ENCODE measurements at regions not wholly inside any gene's neighbourhood (a gene's known extent, or its start where the extent isn't known, plus 50 kb on each side); places are given as distances from the start of the nearest gene placed in this dataset.
"Not testable (repeated sequence)": the region's sequence is repeated elsewhere in the genome, so short reads cannot be mapped to it uniquely, and the experiment has no call there.

DNA sequence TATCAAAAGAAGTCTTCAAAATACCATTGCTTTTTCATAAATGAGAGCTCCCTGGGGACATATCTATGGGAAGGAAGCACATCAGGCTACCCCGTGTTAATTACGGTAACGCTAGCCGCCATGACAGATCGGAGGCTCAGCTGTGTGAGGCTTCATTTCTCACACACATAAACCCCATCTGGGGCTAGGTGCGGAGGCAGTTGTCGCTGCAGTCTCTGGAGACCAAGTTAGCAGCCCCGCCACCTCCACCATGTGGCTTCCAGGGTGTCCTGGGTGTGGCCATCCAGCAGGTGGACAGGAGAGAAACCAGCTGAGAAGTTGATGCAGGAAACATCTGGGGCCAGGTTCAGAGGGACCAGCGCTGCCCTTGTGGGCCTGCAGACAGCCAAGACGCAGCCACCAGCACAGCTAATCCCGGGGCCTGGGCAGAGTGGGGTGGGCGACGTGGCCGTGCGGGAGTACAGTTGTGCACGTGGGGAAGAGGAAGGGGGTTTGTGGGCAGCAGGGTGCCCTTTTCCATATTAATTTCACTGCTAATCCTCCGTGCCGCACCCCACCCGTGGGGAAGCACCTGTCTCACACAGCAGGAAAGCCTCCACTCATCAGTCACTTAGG is 426.5 kb downstream of the IRX1 start:
- Mint-ChIP-seq H3K36me3 (ENCODE audit: low read depth) (no peaks in the 10 kb centered on the region), H3K4me3 (ENCODE audit: low read depth) (no peak overlapping the region), H3K27ac (no peak overlapping the region), H3K9me3 (peaks cover 18% of the 10 kb centered on the region), H3K4me1 (ENCODE audit: low read depth) (no peaks in the 10 kb centered on the region), H3K27me3 (ENCODE audit: low read depth) (no peaks in the 10 kb centered on the region)
- intact Hi-C loops (cut with micrococcal nuclease), result no loop called here
- no peak for DNase-seq (ENCODE audit: low spot score)

DNA sequence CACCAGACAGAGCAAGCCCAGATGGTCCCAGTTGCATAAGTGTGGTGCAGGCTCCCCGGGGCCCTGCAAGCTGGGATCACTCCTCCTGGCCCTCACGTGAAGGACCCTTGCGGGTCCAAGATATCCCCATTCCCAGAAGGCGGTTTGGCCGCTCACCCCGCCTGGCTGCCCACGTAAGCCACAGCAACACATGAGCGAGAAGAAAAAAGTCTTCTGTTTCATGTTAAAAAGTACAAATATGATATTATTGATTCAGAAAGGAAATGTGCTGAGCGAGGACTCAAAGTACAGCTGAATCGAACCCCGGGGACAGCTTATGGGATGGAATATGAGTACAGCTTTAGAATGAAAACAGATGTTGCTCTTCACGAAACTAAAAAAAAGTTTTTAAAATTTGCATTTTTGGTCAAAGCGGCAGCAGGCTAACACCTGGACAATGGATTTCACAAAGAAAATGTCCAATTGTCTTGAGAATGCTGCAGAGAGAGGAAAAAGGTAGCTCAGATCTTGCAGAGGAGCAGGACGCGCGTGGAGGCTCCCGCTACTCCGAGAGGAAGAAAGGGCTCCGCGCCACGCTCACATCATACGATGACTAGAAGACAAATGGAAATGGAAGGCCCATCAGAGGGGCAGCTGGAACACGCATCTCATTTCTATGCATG is 427.6 kb downstream of the IRX1 start:
- Mint-ChIP-seq H3K9me3 (peaks cover 19% of the 10 kb centered on the region), H3K4me3 (ENCODE audit: low read depth) (no peak overlapping the region), H3K27me3 (ENCODE audit: low read depth) (no peaks in the 10 kb centered on the region), H3K27ac (no peak overlapping the region), H3K36me3 (ENCODE audit: low read depth) (no peaks in the 10 kb centered on the region), H3K4me1 (ENCODE audit: low read depth) (no peaks in the 10 kb centered on the region)
- DNase-seq (ENCODE audit: low spot score), result no peak
- intact Hi-C loops (cut with micrococcal nuclease), result no loop called here

DNA sequence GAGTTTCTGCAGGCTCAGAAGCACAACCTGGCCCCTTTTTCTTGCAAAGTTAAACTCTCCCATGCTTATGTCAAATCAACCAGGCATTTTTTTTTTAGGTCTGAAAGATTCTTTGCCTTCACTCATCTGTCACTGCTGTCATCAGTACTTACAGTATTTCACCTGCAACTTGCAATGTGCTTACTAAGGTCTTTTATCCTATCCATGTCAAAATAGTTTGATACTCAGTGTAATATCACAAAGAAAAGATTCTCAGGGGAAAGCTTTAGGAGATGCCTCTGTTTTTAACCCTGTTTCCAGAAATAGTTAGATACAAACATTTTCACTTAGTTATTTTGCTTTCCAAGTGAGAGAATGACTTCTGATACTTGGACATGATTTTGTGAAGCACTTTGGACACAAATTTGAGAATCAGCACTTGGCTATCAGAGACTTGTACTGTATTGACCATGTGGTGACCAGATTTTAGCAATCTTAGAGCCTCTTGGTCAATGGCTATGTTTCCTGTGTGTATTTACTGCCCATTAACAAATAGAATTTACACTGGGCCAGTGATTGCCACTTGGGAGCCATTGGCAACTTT is 428.2 kb downstream of the IRX1 start:
- Mint-ChIP-seq H3K4me3 (ENCODE audit: low read depth) (no peak overlapping the region), H3K27ac (no peak overlapping the region), H3K9me3 (peaks cover 19% of the 10 kb centered on the region), H3K27me3 (ENCODE audit: low read depth) (no peaks in the 10 kb centered on the region), H3K4me1 (ENCODE audit: low read depth) (no peaks in the 10 kb centered on the region), H3K36me3 (ENCODE audit: low read depth) (no peaks in the 10 kb centered on the region)
- DNase-seq (ENCODE audit: low spot score), result no peak
- intact Hi-C loops (cut with micrococcal nuclease), result no loop called here

DNA sequence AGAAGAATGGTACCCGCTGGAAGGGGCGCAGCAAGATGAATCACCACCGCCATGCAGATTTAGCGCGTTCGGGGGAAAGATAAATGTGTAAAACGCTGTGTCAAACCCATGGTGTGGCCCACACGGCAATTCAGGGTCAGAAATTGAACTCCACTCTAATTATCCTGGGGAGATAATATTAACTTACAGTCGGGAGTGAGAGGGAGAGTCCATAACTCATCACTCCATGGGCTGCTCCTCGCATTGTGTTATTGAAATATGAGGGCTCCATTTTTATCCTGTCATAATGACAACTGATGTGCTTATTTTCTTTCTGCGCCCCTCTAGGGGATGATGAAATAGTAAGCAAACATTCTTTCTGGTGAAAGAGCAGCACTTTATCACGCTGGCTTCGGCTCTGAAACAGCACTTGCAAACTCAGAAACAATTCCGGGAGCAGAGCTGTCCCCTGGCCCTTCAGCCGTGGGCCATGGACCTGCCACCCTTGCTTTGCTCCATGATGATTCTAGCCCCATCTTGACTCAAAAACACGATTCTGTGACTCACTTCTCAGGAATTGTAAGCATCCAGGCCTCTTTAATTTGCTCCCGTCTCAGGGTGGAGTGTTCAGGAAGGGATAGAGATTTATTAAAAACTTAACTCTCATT is 431.6 kb downstream of the IRX1 start:
- Mint-ChIP-seq H3K36me3 (ENCODE audit: low read depth) (no peaks in the 10 kb centered on the region), H3K4me3 (ENCODE audit: low read depth) (no peak overlapping the region), H3K9me3 (peaks cover 21% of the 10 kb centered on the region), H3K27me3 (ENCODE audit: low read depth) (no peaks in the 10 kb centered on the region), H3K27ac (no peak overlapping the region), H3K4me1 (ENCODE audit: low read depth) (no peaks in the 10 kb centered on the region)
- DNase-seq (ENCODE audit: low spot score), result no peak
- intact Hi-C loops (cut with micrococcal nuclease), result no loop called here

DNA sequence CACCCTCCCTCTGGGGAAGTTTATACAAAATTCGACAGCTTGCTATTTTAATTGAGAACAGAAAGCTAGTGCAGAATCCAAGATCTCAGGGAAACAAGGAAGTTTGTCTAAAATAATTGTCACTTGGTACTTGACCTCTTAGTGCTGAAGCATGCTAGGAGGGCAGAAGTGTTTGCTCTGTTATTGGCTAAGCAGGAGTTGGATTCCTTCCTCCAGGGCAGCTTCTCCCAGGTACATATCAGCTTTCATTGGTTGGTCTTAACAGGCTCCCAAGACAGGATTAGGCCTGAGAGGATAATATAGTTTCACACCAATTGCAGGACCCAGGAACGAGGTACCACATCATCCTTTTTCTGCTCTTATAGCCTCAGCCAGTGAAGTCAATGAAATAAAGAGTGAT is 432.8 kb downstream of the IRX1 start:
- H3K4me1 Mint-ChIP-seq (ENCODE audit: low read depth), result no peaks in the 10 kb centered on the region
- DNase-seq (ENCODE audit: low spot score), result no peak
- intact Hi-C loops (cut with micrococcal nuclease), result no loop called here
- H3K4me3 Mint-ChIP-seq (ENCODE audit: low read depth), result no peak overlapping the region
- peaks cover 18% of the 10 kb centered on the region for H3K9me3 Mint-ChIP-seq
- no peak overlapping the region for H3K27ac Mint-ChIP-seq
- no peaks in the 10 kb centered on the region for H3K36me3 Mint-ChIP-seq (ENCODE audit: low read depth)
- H3K27me3 Mint-ChIP-seq (ENCODE audit: low read depth), result no peaks in the 10 kb centered on the region

DNA sequence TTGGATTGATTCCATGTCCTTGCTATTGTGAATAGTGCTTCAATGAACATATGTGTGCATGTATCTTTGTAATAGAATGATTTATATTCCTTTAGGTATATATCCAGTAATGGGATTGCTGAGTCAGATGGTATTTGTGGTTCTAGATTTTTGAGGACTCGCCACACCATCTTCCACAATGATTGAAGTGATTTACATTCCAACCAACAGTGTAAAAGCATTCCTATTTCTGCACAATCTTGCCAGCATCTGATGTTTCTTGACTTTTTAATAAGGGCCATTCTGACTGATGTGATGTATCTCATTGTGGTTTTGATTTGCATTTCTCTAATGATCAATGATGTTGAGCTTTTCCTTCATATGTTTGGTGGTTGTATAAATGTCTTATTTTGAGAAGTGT is 437.9 kb downstream of the IRX1 start:
- H3K9me3 Mint-ChIP-seq; H3K27me3 Mint-ChIP-seq (ENCODE audit: low read depth); H3K27ac Mint-ChIP-seq; DNase-seq (ENCODE audit: low spot score); H3K4me1 Mint-ChIP-seq (ENCODE audit: low read depth); H3K36me3 Mint-ChIP-seq (ENCODE audit: low read depth); H3K4me3 Mint-ChIP-seq (ENCODE audit: low read depth); intact Hi-C loops (cut with micrococcal nuclease): not testable (repeated sequence)

DNA sequence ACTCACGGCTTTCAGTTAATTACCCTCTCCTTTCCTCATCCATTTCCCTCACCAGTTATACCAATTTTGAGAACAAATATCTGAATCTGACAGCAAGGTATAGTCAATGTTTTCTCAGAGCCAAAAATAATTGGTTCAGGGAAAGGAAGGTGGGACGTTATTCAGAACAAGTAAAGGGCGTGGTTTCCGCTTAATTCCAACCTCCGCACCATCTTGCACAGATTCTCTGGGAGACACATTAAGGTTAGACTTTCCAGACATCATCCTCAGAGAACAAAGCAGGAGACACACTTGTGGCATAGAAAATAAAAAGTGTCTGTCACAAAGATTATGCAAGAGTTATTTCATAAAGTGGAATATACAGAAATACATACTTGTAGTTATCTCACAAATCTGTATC is 441.2 kb downstream of the IRX1 start:
- Mint-ChIP-seq H3K27ac (no peak overlapping the region), H3K27me3 (ENCODE audit: low read depth) (no peaks in the 10 kb centered on the region), H3K36me3 (ENCODE audit: low read depth) (no peaks in the 10 kb centered on the region), H3K4me1 (ENCODE audit: low read depth) (no peaks in the 10 kb centered on the region), H3K9me3 (peaks cover 16% of the 10 kb centered on the region), H3K4me3 (ENCODE audit: low read depth) (no peak overlapping the region)
- intact Hi-C loops (cut with micrococcal nuclease), result no loop called here
- DNase-seq (ENCODE audit: low spot score), result no peak

DNA sequence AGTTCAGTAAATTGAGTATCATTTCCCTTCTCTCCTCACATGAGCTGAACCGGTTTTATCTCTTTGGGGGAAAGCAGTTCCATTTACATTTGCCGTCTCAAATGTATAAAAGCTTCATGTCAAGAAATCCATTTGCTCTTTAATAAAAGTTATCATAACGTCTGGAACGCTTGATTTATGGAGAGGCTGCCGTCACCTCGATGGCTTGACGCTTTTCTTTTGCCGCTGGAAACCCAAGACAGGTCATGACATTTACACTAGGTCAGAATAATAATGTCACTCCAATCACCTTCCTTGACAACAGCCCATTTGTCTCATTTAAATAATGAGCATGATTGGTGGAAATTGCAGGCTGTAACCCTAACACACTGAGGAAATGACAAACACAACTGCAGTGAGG is 443.4 kb downstream of the IRX1 start:
- no peak overlapping the region for H3K27ac Mint-ChIP-seq
- intact Hi-C loops (cut with micrococcal nuclease), result no loop called here

DNA sequence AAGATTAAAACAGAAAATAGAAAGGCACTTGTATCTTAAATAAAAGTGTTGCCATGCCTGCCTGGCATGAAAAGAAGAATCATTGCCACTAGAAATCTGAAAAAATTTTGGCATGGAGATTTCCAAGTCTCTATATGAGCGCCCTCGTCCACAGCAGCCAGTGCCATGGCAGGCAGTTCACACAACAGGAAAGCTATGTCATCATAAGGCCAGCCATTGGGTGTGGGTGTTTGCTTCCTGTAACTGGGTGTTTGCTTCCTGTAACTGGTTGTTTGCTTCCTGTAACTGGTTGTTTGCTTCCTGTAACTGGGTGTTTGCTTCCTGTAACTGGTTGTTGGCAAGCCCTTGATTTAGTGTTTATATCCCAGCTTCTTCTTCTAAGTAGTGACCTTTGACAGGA is 446.7 kb downstream of the IRX1 start:
- H3K4me3 Mint-ChIP-seq (ENCODE audit: low read depth), result no peak overlapping the region
- no peak for DNase-seq (ENCODE audit: low spot score)
- no peaks in the 10 kb centered on the region for H3K36me3 Mint-ChIP-seq (ENCODE audit: low read depth)
- H3K4me1 Mint-ChIP-seq (ENCODE audit: low read depth), result no peaks in the 10 kb centered on the region
- H3K9me3 Mint-ChIP-seq, result peaks cover 27% of the 10 kb centered on the region
- no peak overlapping the region for H3K27ac Mint-ChIP-seq
- H3K27me3 Mint-ChIP-seq (ENCODE audit: low read depth), result no peaks in the 10 kb centered on the region
- intact Hi-C loops (cut with micrococcal nuclease), result no loop called here

More for the DNA sequence above, 443.4 kb downstream of the IRX1 start:
- no peak for DNase-seq (ENCODE audit: low spot score)
- H3K9me3 Mint-ChIP-seq, result peaks cover 27% of the 10 kb centered on the region
- no peaks in the 10 kb centered on the region for H3K4me1 Mint-ChIP-seq (ENCODE audit: low read depth)
- H3K4me3 Mint-ChIP-seq (ENCODE audit: low read depth), result no peak overlapping the region
- no peaks in the 10 kb centered on the region for H3K36me3 Mint-ChIP-seq (ENCODE audit: low read depth)
- H3K27me3 Mint-ChIP-seq (ENCODE audit: low read depth), result no peaks in the 10 kb centered on the region

DNA sequence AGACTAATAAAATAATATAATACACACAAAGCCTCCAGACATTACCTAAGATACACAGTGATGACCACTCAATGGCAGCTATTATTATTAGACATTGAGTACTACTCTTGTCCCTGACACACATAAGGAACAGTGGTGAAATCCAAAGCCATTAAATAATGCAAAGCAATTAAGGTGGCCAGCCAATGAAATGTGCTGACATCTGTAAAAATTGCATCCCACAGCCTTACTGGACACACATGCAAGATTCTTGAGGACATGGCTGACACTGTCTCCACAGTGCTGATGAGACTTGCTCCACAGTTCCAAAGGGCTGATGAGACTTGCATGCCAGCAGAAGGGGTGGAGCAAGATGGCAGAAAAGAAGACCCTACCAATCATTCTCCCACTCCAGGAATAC is 447.5 kb downstream of the IRX1 start:
- Mint-ChIP-seq H3K4me1 (ENCODE audit: low read depth) (no peaks in the 10 kb centered on the region), H3K27ac (no peak overlapping the region)

DNA sequence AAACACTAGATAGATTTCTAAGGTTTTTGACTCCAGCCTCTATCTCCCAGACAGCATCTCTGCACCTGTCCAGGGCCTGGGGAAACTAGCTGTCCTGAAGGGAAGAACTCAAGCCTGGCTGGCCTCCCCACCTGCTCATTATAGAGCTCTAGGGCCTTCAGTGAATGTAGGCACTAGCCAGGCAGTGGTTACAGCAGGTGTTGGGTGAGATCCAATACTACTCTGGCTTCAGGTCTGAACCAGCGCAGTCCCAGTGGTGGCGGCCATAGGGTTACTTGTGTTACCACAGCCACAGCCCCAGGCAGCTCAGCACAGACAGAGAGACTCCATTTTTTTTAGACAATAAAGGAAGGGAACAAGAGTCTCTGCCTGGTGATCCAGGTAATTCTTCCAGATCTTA is 449.2 kb downstream of the IRX1 start:
- H3K9me3 Mint-ChIP-seq, result peaks cover 27% of the 10 kb centered on the region
- H3K27ac Mint-ChIP-seq, result no peak overlapping the region
- no peak overlapping the region for H3K4me3 Mint-ChIP-seq (ENCODE audit: low read depth)
- H3K27me3 Mint-ChIP-seq (ENCODE audit: low read depth), result no peaks in the 10 kb centered on the region
- no peaks in the 10 kb centered on the region for H3K36me3 Mint-ChIP-seq (ENCODE audit: low read depth)
- intact Hi-C loops (cut with micrococcal nuclease), result no loop called here
- H3K4me1 Mint-ChIP-seq (ENCODE audit: low read depth), result no peaks in the 10 kb centered on the region
- no peak for DNase-seq (ENCODE audit: low spot score)

More for the DNA sequence above, 447.5 kb downstream of the IRX1 start:
- intact Hi-C loops (cut with micrococcal nuclease), result no loop called here
- no peak for DNase-seq (ENCODE audit: low spot score)
- Mint-ChIP-seq H3K27me3 (ENCODE audit: low read depth) (no peaks in the 10 kb centered on the region), H3K9me3 (peaks cover 27% of the 10 kb centered on the region), H3K4me3 (ENCODE audit: low read depth) (no peak overlapping the region), H3K36me3 (ENCODE audit: low read depth) (no peaks in the 10 kb centered on the region)

DNA sequence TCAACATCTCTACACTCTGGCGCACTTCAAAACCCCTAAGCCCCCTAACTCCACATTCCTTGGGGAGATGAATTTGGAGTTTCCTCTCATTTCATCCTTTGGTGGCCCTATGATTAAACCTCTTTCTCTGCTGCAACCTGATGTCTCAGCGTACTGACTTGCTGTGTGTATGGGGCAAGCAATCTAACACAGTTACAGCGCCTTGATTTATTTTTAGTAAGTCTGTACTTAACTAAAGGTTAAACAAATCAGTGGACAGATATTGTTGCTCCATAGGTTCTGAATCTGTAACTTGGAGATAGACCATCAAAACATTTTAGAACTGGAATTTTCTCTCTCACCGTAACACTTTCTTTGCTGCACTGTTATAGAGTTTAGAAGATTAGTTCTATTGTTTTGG is 452.8 kb downstream of the IRX1 start:
- intact Hi-C loops (cut with micrococcal nuclease), result no loop called here
- Mint-ChIP-seq H3K4me1 (ENCODE audit: low read depth) (no peaks in the 10 kb centered on the region), H3K4me3 (ENCODE audit: low read depth) (no peak overlapping the region), H3K27me3 (ENCODE audit: low read depth) (no peaks in the 10 kb centered on the region), H3K27ac (no peak overlapping the region), H3K36me3 (ENCODE audit: low read depth) (no peaks in the 10 kb centered on the region), H3K9me3 (no peaks in the 10 kb centered on the region)
- DNase-seq (ENCODE audit: low spot score), result no peak

DNA sequence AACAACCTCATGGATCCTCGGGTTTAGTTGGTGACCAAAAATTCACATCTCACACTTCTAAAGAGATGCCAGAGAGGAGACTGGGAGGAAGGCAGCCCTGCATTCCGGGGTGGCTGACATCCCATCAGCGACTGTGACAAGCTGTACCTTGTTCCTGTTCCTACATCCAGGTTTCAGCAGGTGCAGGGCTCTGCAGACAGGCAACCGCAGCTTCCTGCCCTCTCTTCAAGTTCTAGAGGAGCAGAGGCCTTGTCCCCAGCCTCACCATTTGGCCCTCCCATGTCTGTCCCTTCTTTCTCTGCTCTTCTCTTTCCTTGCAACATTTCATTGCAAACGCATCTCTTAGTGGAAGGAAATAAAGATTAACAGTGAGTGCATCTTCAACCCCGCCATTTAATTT is 454.6 kb downstream of the IRX1 start:
- intact Hi-C loops (cut with micrococcal nuclease), result no loop called here
- no peaks in the 10 kb centered on the region for H3K9me3 Mint-ChIP-seq
- no peaks in the 10 kb centered on the region for H3K36me3 Mint-ChIP-seq (ENCODE audit: low read depth)
- H3K27ac Mint-ChIP-seq, result no peak overlapping the region
- no peak for DNase-seq (ENCODE audit: low spot score)
- H3K4me3 Mint-ChIP-seq (ENCODE audit: low read depth), result no peak overlapping the region
- H3K27me3 Mint-ChIP-seq (ENCODE audit: low read depth), result no peaks in the 10 kb centered on the region
- no peaks in the 10 kb centered on the region for H3K4me1 Mint-ChIP-seq (ENCODE audit: low read depth)

Data from activated T-helper 2 cell treated with anti-CD3 and anti-CD28 coated beads, Interferon-gamma antibody, Interleukin-2, Interleukin-4, amounts not matched to agents 10 μg/mL and 5 μg/mL and 100 μg/mL, durations not matched to agents 14 hours and 24 hours and 36 hours (primary cell).